Mesothelial cell of epicardium (in vitro differentiated cells): ENCODE measurements at regions not wholly inside any gene's neighbourhood (a gene's known extent, or its start where the extent isn't known, plus 50 kb on each side); places are given as distances from the start of the nearest gene placed in this dataset.

Experiments used
- DNase-seq, 2 experiments: peaks; one replicate each; pipeline ENCODE4 v3.0.0; 2021; ENCODE audit warnings: low spot score in 2 of 2; ENCODE audit not compliant: unreplicated experiment in 2 of 2
- H3K27ac Mint-ChIP-seq: 2 replicates; pipeline ENCODE4 v1.8.0; 2021; ENCODE audit warnings: mixed read lengths
- H3K27me3 Mint-ChIP-seq: 2 replicates; pipeline ENCODE4 v1.8.0; 2021; ENCODE audit warnings: low read depth, mixed read lengths
- H3K36me3 Mint-ChIP-seq: 2 replicates; pipeline ENCODE4 v1.8.0; 2021; ENCODE audit warnings: mixed read lengths
- H3K4me1 Mint-ChIP-seq: 2 replicates; pipeline ENCODE4 v1.8.0; 2021; ENCODE audit warnings: mixed read lengths
- H3K4me3 Mint-ChIP-seq: 2 replicates; pipeline ENCODE4 v1.8.0; 2021; ENCODE audit warnings: mild to moderate bottlenecking, moderate library complexity, mixed read lengths
- H3K9me3 Mint-ChIP-seq: 2 replicates; pipeline ENCODE4 v1.8.0; 2021; ENCODE audit warnings: mixed read lengths
- TF ChIP-seq, protein P1 (sequence below): fragments of 200-600 bp; sonication (generic); IDR thresholded peaks from one replicate; pipeline ENCODE4 v1.5.0; 2021; ENCODE audit warnings: antibody characterized with exemption; ENCODE audit not compliant: unreplicated experiment

DNA sequence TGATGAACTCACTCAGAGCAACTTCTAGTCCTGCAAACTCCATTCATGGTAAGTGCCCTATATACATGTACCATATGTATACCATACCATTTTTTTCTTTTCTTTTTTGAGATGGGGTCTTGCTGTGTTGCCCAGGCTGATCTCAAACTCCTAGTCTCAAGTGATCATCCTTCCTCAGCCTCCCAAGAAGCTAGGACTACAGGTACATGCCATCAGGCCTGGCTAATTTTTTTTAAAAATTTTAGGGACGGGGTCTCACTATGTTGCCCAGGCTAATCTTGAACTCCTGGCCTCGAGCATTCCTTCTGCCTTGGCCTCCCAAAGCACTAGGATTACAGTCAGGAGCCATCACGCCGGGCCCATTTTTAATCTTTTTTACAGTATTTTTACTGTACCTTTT, 67.3 kb upstream of the MFGE8 start:
- Mint-ChIP-seq H3K4me1 (peaks cover 5% of the 10 kb centered on the region), H3K27ac (no peak overlapping the region), H3K36me3 (no peaks in the 10 kb centered on the region)

DNA sequence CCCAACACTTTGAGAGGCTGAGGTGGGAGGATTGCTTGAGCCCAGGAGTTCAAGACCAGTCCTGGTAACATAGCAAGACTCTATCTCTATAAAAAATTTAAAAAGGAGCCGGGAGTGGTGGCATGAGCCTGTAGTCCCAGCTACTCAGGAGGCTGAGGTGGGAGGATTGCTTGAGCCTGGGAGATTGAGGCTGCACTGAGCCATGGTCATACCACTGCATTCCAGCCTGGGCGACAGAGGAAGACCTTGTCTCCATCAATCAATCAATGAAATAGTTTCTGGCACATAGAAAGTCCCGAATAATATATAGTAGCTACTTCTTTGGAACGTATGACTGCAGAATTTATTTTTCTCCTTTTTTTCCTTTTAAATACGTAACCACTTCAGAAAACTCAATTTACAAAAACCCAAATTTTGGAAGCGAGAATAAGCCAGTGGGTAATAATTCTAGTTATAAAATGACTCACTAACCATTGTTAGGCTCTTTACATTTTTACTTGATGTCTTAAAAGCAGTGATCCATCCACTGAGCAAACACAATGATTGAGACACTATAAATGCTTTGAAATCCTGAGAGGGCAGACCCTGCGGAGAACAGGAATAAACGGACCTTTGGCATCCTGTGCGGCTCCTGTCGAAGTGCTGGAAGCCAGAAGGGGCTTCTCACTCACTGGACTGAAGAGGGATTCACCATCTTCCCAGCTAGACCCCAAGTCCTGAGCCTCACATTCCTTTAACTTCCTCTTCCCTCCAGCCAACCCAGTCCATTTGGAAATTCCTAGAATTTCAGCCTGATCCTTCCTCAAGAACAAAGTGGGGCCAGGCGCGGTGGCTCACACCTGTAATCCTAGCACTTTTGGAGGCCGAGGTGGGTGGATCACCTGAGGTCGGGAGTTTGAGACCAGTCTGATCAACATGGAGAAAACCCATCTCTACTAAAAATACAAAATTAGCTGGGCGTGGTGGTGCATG, 68.4 kb upstream of the MFGE8 start:
- Mint-ChIP-seq H3K27ac (no peak overlapping the region), H3K9me3 (peaks cover 2% of the 10 kb centered on the region), H3K27me3 (no peaks in the 10 kb centered on the region), H3K4me3 (no peak overlapping the region), H3K4me1 (peaks cover 5% of the 10 kb centered on the region), H3K36me3 (no peaks in the 10 kb centered on the region)
- DNase-seq = no peak
- TF ChIP-seq, protein P1, sequence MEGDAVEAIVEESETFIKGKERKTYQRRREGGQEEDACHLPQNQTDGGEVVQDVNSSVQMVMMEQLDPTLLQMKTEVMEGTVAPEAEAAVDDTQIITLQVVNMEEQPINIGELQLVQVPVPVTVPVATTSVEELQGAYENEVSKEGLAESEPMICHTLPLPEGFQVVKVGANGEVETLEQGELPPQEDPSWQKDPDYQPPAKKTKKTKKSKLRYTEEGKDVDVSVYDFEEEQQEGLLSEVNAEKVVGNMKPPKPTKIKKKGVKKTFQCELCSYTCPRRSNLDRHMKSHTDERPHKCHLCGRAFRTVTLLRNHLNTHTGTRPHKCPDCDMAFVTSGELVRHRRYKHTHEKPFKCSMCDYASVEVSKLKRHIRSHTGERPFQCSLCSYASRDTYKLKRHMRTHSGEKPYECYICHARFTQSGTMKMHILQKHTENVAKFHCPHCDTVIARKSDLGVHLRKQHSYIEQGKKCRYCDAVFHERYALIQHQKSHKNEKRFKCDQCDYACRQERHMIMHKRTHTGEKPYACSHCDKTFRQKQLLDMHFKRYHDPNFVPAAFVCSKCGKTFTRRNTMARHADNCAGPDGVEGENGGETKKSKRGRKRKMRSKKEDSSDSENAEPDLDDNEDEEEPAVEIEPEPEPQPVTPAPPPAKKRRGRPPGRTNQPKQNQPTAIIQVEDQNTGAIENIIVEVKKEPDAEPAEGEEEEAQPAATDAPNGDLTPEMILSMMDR = no peak

More for the DNA sequence above, 67.3 kb upstream of the MFGE8 start:
- Mint-ChIP-seq H3K9me3 (peaks cover 4% of the 10 kb centered on the region), H3K4me3 (no peak overlapping the region), H3K27me3 (no peaks in the 10 kb centered on the region)
- no peak for DNase-seq
- TF ChIP-seq, protein P1 = no peak

DNA sequence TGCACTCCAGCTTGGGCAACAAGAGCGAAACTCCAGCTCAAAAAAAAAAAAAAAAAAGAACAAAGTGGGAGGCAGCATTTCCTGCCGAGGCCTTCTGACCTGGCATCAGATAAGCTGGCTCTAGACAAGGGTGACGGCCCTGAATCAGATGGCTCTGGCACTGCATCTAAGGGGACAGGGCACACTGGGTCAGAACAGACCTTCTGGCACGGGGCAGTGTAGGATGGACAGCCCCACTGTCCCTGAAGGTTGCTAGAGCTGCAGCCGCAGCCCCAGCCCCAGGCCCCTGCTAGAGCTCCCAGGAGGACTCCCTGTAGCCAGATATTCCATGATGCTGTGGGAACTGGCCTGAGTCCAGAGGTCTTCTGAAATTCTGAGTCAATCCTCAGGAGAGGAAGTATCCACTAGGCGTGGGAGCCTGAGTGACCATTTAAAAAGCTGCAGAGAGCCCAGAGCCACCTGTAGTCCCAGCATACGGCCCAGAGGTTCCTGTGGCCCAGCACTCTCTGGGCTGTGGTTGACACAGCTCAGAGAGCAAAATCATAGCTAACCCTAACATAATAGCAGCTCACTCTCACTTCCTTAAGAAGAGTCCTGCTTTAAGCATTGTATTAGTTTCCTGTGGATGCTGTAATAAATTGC, 69.2 kb upstream of the MFGE8 start:
- H3K27ac Mint-ChIP-seq = no peak overlapping the region
- DNase-seq = no peak
- peaks cover 9% of the 10 kb centered on the region for H3K4me1 Mint-ChIP-seq
- H3K9me3 Mint-ChIP-seq = no peaks in the 10 kb centered on the region
- H3K36me3 Mint-ChIP-seq = no peaks in the 10 kb centered on the region
- TF ChIP-seq, protein P1 = no peak
- no peak overlapping the region for H3K4me3 Mint-ChIP-seq
- H3K27me3 Mint-ChIP-seq = no peaks in the 10 kb centered on the region

DNA sequence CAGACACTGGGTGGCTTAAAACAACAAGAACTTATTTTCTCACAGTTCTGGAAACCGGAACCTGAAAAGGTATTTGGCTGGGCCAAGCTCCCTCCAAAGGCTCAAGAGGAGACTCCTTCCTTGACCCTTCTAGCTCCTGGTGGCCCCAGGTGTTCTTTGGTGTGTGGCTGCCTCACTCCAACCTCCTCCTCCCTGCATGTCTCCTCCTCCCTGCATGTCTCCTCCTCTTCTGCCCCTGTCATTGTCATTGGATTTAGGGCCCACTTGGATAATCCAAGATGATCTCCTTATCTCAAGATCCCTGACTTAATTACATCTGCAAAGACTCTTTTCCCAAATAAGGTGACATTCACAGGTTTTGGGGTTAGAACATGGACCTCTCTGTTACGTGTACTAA, 69.8 kb upstream of the MFGE8 start:
- no peaks in the 10 kb centered on the region for H3K36me3 Mint-ChIP-seq
- DNase-seq = no peak
- peaks cover 2% of the 10 kb centered on the region for H3K27me3 Mint-ChIP-seq
- no peak overlapping the region for H3K4me3 Mint-ChIP-seq
- H3K27ac Mint-ChIP-seq = no peak overlapping the region
- H3K4me1 Mint-ChIP-seq = peaks cover 14% of the 10 kb centered on the region
- no peaks in the 10 kb centered on the region for H3K9me3 Mint-ChIP-seq
- TF ChIP-seq, protein P1 = no peak

DNA sequence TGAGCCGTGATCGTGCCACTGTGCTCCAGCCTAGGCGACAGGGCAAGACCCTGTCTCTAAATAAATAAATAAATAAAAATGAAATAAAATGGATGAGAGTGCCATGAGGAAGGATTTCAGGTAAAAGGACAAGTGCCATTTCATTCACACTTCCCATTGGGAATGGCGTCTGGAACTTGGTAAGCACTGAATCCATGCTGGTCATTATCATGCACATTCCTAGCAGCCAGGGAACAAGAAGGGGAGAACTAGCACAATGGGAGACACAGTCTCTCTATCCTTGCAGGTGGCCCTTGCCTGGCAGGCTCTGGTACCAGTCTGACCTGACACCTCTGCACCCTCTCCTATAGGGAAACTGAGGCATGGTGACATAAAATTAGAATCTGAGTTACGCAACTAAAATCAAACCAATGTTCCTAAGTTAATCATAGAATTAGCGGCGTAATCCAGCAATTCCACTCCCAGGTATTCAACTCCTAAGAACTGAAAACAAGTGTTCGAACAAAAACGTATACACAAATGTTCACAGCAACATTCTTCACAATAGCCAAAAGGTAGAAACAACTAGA, 70.8 kb upstream of the MFGE8 start:
- no peak for DNase-seq
- H3K27me3 Mint-ChIP-seq = peaks cover 2% of the 10 kb centered on the region
- H3K27ac Mint-ChIP-seq = no peak overlapping the region
- no peaks in the 10 kb centered on the region for H3K36me3 Mint-ChIP-seq
- no peak overlapping the region for H3K4me3 Mint-ChIP-seq
- H3K4me1 Mint-ChIP-seq = peaks cover 23% of the 10 kb centered on the region
- no peaks in the 10 kb centered on the region for H3K9me3 Mint-ChIP-seq
- TF ChIP-seq, protein P1 = no peak
